ENCODE measurements at regions not wholly inside any gene's neighbourhood (a gene's known extent, or its start where the extent isn't known, plus 50 kb on each side); places are given as distances from the start of the nearest gene placed in this dataset.
"Not testable (repeated sequence)": the region's sequence is repeated elsewhere in the genome, so short reads cannot be mapped to it uniquely, and the experiment has no call there.

DNA sequence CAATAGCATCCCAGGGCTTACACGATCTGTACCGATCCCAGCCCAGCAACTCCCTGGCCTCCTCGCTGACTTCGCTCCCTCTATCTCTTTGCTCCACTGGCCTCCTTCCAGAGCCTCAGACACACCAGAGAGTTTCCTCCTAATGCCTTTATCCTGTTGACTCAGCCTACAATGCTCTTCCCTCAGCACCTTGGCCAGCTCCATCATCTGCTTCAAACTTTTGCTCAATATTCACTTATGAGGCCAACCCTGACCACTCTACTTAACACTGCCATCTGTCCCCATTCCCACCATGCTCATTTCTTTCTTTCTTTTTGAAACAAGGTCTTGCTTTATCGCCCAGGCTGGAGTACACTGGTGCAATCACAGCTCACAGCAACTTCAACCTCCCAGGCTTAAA lies 180.9 kb downstream of the CEP170 start:
- not testable (repeated sequence) for H3K79me2 ChIP-seq (ENCODE audit: control insufficient read depth, low read length); H3K4me3 ChIP-seq (ENCODE audit: low read length); H4K20me1 ChIP-seq (ENCODE audit: control insufficient read depth, insufficient read depth, low read depth, low read length); H3K4me1 ChIP-seq (ENCODE audit: control insufficient read depth, low read length); H3K4me2 ChIP-seq (ENCODE audit: low read length); H3K27ac ChIP-seq (ENCODE audit: low read depth, low read length); H3F3A ChIP-seq (ENCODE audit: control insufficient read depth, insufficient read depth); H3K36me3 ChIP-seq (ENCODE audit: control insufficient read depth, low read length); H3K9me3 ChIP-seq (ENCODE audit: control insufficient read depth, insufficient read depth, low read length); H3K9me2 ChIP-seq (replicated peaks; ENCODE audit: control insufficient read depth, low read length); H3K27me3 ChIP-seq (ENCODE audit: control insufficient read depth, low read length)

GRCh38 chr1:243067056-243067455 lies 188.0 kb downstream of the CEP170 start:
- H3F3A ChIP-seq (ENCODE audit: control insufficient read depth, insufficient read depth); H3K36me3 ChIP-seq (ENCODE audit: control insufficient read depth, low read length); H4K20me1 ChIP-seq (ENCODE audit: control insufficient read depth, insufficient read depth, low read depth, low read length); H3K9me3 ChIP-seq (ENCODE audit: control insufficient read depth, insufficient read depth, low read length); H3K79me2 ChIP-seq (ENCODE audit: control insufficient read depth, low read length); H3K4me1 ChIP-seq (ENCODE audit: control insufficient read depth, low read length); H3K4me3 ChIP-seq (ENCODE audit: low read length); H3K9me2 ChIP-seq (replicated peaks; ENCODE audit: control insufficient read depth, low read length); H3K27ac ChIP-seq (ENCODE audit: low read depth, low read length); H3K4me2 ChIP-seq (ENCODE audit: low read length); H3K27me3 ChIP-seq (ENCODE audit: control insufficient read depth, low read length): not testable (repeated sequence)

- not testable (repeated sequence) for H3K9me3 ChIP-seq (ENCODE audit: control insufficient read depth, insufficient read depth, low read length); H3F3A ChIP-seq (ENCODE audit: control insufficient read depth, insufficient read depth); H3K9me2 ChIP-seq (replicated peaks; ENCODE audit: control insufficient read depth, low read length); H3K36me3 ChIP-seq (ENCODE audit: control insufficient read depth, low read length); H4K20me1 ChIP-seq (ENCODE audit: control insufficient read depth, insufficient read depth, low read depth, low read length); H3K79me2 ChIP-seq (ENCODE audit: control insufficient read depth, low read length); H3K4me1 ChIP-seq (ENCODE audit: control insufficient read depth, low read length); H3K4me2 ChIP-seq (ENCODE audit: low read length); H3K27me3 ChIP-seq (ENCODE audit: control insufficient read depth, low read length); H3K27ac ChIP-seq (ENCODE audit: low read depth, low read length); H3K4me3 ChIP-seq (ENCODE audit: low read length)
These were observed 193.1 kb downstream of the CEP170 start for GRCh38 chr1:243061965-243062364.

DNA sequence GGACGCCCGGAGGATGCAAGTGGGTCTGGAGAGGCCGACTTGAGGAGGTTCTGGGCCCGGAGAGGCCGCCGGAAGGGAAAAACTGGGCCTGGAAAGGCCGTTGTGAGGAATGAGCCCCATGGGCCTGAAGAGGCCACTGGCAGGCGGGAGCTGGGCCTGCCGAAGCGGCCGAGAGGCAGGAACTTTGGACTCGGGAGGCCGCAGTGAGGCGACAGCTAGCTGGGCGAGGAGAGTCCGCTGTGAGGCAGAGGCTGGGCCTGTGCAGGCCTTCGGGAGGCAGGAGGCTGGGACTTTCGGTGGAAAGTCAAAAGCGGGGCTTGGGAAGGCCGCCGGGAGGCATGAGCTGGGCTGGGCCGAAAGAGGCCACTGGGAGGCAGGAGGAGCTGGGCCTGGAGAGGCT lies 199.6 kb downstream of the CEP170 start:
- not testable (repeated sequence) for H3K27ac ChIP-seq (ENCODE audit: low read depth, low read length); H3K4me2 ChIP-seq (ENCODE audit: low read length); H3K9me3 ChIP-seq (ENCODE audit: control insufficient read depth, insufficient read depth, low read length); H4K20me1 ChIP-seq (ENCODE audit: control insufficient read depth, insufficient read depth, low read depth, low read length); H3F3A ChIP-seq (ENCODE audit: control insufficient read depth, insufficient read depth); H3K4me3 ChIP-seq (ENCODE audit: low read length); H3K36me3 ChIP-seq (ENCODE audit: control insufficient read depth, low read length); H3K4me1 ChIP-seq (ENCODE audit: control insufficient read depth, low read length); H3K27me3 ChIP-seq (ENCODE audit: control insufficient read depth, low read length); H3K9me2 ChIP-seq (replicated peaks; ENCODE audit: control insufficient read depth, low read length); H3K79me2 ChIP-seq (ENCODE audit: control insufficient read depth, low read length)

GRCh38 chr1:243055091-243055490 lies 200.0 kb downstream of the CEP170 start:
- H3K9me2 ChIP-seq (replicated peaks; ENCODE audit: control insufficient read depth, low read length); H3F3A ChIP-seq (ENCODE audit: control insufficient read depth, insufficient read depth); H3K79me2 ChIP-seq (ENCODE audit: control insufficient read depth, low read length); H3K4me2 ChIP-seq (ENCODE audit: low read length); H3K27me3 ChIP-seq (ENCODE audit: control insufficient read depth, low read length); H3K4me3 ChIP-seq (ENCODE audit: low read length); H4K20me1 ChIP-seq (ENCODE audit: control insufficient read depth, insufficient read depth, low read depth, low read length); H3K27ac ChIP-seq (ENCODE audit: low read depth, low read length); H3K9me3 ChIP-seq (ENCODE audit: control insufficient read depth, insufficient read depth, low read length); H3K4me1 ChIP-seq (ENCODE audit: control insufficient read depth, low read length); H3K36me3 ChIP-seq (ENCODE audit: control insufficient read depth, low read length): not testable (repeated sequence)

- not testable (repeated sequence) for H3K4me1 ChIP-seq (ENCODE audit: control insufficient read depth, low read length); H3K36me3 ChIP-seq (ENCODE audit: control insufficient read depth, low read length); H3K79me2 ChIP-seq (ENCODE audit: control insufficient read depth, low read length); H3F3A ChIP-seq (ENCODE audit: control insufficient read depth, insufficient read depth); H3K9me2 ChIP-seq (replicated peaks; ENCODE audit: control insufficient read depth, low read length); H3K4me3 ChIP-seq (ENCODE audit: low read length); H4K20me1 ChIP-seq (ENCODE audit: control insufficient read depth, insufficient read depth, low read depth, low read length); H3K27me3 ChIP-seq (ENCODE audit: control insufficient read depth, low read length); H3K27ac ChIP-seq (ENCODE audit: low read depth, low read length); H3K4me2 ChIP-seq (ENCODE audit: low read length); H3K9me3 ChIP-seq (ENCODE audit: control insufficient read depth, insufficient read depth, low read length)
These were observed 200.4 kb downstream of the CEP170 start for GRCh38 chr1:243054681-243055080.

Measured in DOHH2 (cell line).